LNCAP (cell line): ENCODE measurements at regions not wholly inside any gene's neighbourhood (a gene's known extent, or its start where the extent isn't known, plus 50 kb on each side); places are given as distances from the start of the nearest gene placed in this dataset.

Experiments
- CTCF ChIP-seq: fragments of 450-650 bp; IDR thresholded peaks from 2 replicates; pipeline ENCODE4 v1.5.1; 2017; ENCODE audit warnings: mild to moderate bottlenecking

- TF ChIP-seq CTCF, result no peak
These were observed 49.9 kb upstream of the FZD7 start for GRCh38 chr2:201983800-201984199.
